SH-SY5Y (cell line): ENCODE measurements at regions not wholly inside any gene's neighbourhood (a gene's known extent, or its start where the extent isn't known, plus 50 kb on each side); places are given as distances from the start of the nearest gene placed in this dataset.

Source experiments
- GATA2 ChIP-seq: IDR thresholded peaks from 2 replicates; pipeline ENCODE4 v1.6.1; 2011; ENCODE audit warnings: mild to moderate bottlenecking, low read depth, low read length
- GATA3 ChIP-seq: IDR thresholded peaks from 2 replicates; pipeline ENCODE4 v1.6.1; 2011; ENCODE audit warnings: low read depth, mild to moderate bottlenecking, low read length, moderate library complexity

GRCh38 chr12:124369055-124369826 lies 74.3 kb downstream of the RFLNA start:
- TF ChIP-seq GATA2: no peak
- no peak for TF ChIP-seq GATA3
